Thoracic aorta (tissue), 2 donors: ENCODE measurements at regions not wholly inside any gene's neighbourhood (a gene's known extent, or its start where the extent isn't known, plus 50 kb on each side); places are given as distances from the start of the nearest gene placed in this dataset.
A peak's percentile ranks its signal among the peaks of the same experiment; 100 is the strongest.

ENCODE experiments used
- ATAC-seq: fragments of 150-250 bp; one replicate; pipeline ENCODE4 v1.8.0; 2017; ENCODE audit warnings: low read depth; ENCODE audit not compliant: insufficient number of reproducible peaks, low FRiP score
- DNase-seq: peaks from one replicate; pipeline ENCODE4 v3.0.0-alpha.2; 2020; ENCODE audit warnings: low spot score
- H3K27ac ChIP-seq, 2 donors: fragments of 200-600 bp; sonication (generic); 1 replicate in 1 of 2; 2 replicates in 1 of 2; pipeline ENCODE4 v1.5.1; 2016; ENCODE audit warnings: mild to moderate bottlenecking in 2 of 2, moderate library complexity in 2 of 2
- H3K27me3 ChIP-seq: fragments of 200-600 bp; sonication (generic); replicated peaks from 2 replicates; pipeline ENCODE4 v1.6.0; 2016; ENCODE audit warnings: mild to moderate bottlenecking; ENCODE audit not compliant: insufficient read depth
- H3K36me3 ChIP-seq: fragments of 200-600 bp; sonication (generic); one replicate; pipeline ENCODE4 v1.5.1; 2016
- H3K4me1 ChIP-seq, 2 donors: fragments of 200-600 bp; sonication (generic); 1 replicate in 1 of 2; 2 replicates in 1 of 2; pipeline versions ENCODE4 v1.5.1 to v1.6.0; 2016; ENCODE audit warnings: low read depth in 2 of 2, mild to moderate bottlenecking in 1 of 2; ENCODE audit not compliant: control insufficient read depth in 1 of 2
- H3K4me3 ChIP-seq: fragments of 200-600 bp; sonication (generic); 2 replicates; pipeline ENCODE4 v1.5.1; 2016; ENCODE audit warnings: mild to moderate bottlenecking
- H3K9me3 ChIP-seq: fragments of 200-600 bp; sonication (generic); 2 replicates; pipeline ENCODE4 v1.5.1; 2016
- TF ChIP-seq, protein P1 (sequence below): fragments of 200-600 bp; sonication (generic); IDR thresholded peaks from one replicate; pipeline ENCODE4 v1.5.1; 2019; ENCODE audit warnings: antibody characterized with exemption

DNA sequence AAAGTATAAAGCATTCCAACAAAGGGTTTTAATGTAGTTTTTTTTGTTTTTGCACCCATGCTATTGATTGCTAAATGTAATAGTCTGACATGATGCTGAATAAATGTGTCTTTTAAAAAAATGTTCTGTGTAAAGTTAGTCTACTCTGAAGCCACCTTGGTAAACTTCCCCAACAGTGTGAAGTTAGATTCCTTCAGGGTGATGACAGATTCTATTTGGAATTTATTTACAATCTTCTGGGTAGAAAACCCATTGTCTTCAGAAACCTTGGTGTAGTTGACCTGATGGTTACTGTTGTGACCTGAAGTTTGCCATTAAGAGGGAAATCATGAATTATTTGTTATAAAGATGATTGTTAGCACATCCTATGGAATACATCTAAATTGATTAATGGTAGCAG lies 64.7 kb upstream of the TRPC7 start:
- no peaks in the 10 kb centered on the region for H3K27me3 ChIP-seq
- H3K4me1 ChIP-seq: no peaks in the 10 kb centered on the region
- no peak overlapping the region for H3K27ac ChIP-seq
- TF ChIP-seq, protein P1, sequence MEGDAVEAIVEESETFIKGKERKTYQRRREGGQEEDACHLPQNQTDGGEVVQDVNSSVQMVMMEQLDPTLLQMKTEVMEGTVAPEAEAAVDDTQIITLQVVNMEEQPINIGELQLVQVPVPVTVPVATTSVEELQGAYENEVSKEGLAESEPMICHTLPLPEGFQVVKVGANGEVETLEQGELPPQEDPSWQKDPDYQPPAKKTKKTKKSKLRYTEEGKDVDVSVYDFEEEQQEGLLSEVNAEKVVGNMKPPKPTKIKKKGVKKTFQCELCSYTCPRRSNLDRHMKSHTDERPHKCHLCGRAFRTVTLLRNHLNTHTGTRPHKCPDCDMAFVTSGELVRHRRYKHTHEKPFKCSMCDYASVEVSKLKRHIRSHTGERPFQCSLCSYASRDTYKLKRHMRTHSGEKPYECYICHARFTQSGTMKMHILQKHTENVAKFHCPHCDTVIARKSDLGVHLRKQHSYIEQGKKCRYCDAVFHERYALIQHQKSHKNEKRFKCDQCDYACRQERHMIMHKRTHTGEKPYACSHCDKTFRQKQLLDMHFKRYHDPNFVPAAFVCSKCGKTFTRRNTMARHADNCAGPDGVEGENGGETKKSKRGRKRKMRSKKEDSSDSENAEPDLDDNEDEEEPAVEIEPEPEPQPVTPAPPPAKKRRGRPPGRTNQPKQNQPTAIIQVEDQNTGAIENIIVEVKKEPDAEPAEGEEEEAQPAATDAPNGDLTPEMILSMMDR: no peak
- DNase-seq: no peak
- no peaks in the 10 kb centered on the region for H3K36me3 ChIP-seq
- ATAC-seq: no peak
- H3K4me3 ChIP-seq: no peak overlapping the region
- no peaks in the 10 kb centered on the region for H3K9me3 ChIP-seq

DNA sequence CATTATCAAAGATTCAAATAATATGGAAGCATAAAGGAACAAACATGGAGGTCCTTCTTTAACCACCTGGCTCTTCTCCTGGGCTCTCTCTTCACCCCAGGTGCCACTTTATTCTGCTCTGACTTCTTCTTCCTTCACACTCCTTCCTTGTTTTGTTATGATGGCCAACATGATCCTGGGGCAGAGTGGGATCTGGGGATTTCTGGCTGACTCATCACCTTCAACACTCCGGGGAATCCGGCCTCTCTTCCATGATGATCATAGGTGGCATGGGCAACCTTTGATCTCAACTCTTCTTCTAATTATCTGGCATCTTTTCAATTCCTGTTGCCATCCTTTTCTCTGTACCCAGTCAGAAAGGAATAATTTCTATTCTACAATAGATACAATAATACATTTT lies 62.1 kb upstream of the TRPC7 start:
- TF ChIP-seq, protein P1: no peak
- H3K9me3 ChIP-seq: no peaks in the 10 kb centered on the region
- no peak overlapping the region for H3K4me3 ChIP-seq
- H3K27me3 ChIP-seq: no peaks in the 10 kb centered on the region
- ATAC-seq: no peak
- no peak overlapping the region for H3K27ac ChIP-seq
- no peaks in the 10 kb centered on the region for H3K36me3 ChIP-seq
- no peak for DNase-seq
- H3K4me1 ChIP-seq: no peaks in the 10 kb centered on the region

DNA sequence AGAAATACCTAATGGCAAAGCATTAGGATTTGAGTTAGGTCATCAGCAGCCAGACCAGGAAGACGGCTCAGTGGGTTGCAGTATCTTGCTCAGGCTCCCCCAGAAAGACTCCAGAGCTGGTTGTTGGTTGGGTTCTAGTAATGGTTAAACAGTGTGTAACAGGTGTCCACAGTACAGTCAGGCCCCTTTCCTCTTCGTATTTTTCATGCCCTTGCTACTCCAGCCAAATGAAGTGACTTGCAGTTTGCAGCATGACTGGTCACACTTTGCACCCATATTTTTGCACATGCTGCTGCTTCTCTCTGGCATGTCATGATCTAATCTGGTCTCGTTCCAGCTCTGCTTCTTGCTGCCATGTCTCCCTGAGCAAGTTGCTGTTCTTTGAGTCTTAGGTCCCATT lies 60.6 kb upstream of the TRPC7 start:
- H3K27ac ChIP-seq: no peak overlapping the region
- H3K27me3 ChIP-seq: no peaks in the 10 kb centered on the region
- DNase-seq (no peak), ATAC-seq (no peak)
- no peaks in the 10 kb centered on the region for H3K4me1 ChIP-seq
- H3K4me3 ChIP-seq: no peak overlapping the region
- TF ChIP-seq, protein P1: no peak
- no peaks in the 10 kb centered on the region for H3K36me3 ChIP-seq
- no peaks in the 10 kb centered on the region for H3K9me3 ChIP-seq

DNA sequence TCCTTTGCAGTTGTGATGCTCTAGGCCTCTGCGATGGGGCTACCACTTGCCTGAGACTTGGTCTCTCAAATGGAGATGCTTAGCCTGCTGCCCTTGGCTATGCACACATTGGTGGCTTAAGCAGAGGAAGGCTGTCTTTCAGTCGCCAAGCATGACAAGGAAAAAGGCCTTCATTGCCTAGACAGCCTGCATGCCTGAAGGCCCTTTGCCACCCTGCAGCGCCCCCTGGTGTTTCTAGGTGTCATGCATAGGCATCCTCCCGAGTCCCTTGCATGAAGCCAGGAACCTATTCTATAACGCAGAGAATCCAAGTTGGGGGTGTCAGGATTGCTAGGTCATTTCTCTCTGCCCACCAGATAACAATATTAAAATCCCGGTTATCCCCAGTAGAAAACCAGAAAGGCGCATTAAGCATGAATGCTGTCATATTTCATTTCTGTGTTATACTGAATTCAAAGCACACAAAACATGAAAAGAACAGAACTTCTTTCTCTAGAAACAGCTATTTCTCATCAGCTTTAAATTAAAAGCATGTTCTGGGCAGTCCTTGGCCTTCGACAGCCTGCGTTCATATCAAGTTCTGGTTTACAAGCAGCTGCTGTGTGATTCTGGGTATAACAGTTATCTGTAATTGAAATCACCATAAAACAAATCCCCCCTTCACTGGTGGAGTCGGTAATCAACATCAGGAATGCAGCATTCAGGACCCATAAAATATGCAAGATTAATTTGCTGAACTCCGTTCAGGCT lies 59.7 kb upstream of the TRPC7 start:
- H3K4me1 ChIP-seq: no peaks in the 10 kb centered on the region
- H3K4me3 ChIP-seq: no peak overlapping the region
- H3K9me3 ChIP-seq: no peaks in the 10 kb centered on the region
- TF ChIP-seq, protein P1: peak; percentile 40
- H3K27me3 ChIP-seq: no peaks in the 10 kb centered on the region
- no peaks in the 10 kb centered on the region for H3K36me3 ChIP-seq
- peak; percentile 17 for ATAC-seq
- H3K27ac ChIP-seq: no peak overlapping the region
- DNase-seq: no peak

DNA sequence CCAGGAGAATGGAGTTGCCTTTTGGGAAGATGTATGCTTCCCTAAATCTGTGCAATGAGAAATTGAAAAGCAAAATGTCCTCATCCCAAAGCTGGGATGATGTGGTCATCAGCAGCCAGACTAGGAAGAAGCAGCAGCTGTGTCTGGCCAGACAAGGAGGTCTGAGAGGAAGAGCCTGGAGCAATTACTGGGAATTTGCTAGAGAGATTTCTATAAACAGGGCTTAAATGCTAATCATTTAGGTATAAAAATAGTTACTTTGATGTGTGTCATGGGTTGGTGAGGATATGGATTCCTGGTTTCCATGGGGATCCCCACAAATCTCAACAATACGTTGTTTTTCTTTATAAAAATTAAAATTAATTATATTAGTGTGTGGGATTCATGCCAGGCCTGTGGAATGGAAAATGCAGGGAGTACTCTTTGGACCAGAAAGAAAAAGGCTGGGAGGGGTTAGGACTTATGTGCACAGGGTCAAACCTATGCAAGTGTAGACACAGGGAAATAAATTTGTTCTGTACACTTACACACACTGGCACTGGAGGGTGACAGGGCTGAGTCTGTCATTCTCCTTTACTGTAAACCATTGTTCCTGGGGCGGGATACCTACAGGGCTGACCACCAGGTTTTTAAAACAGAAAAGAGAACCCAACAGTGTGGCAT lies 58.7 kb upstream of the TRPC7 start:
- ATAC-seq (no peak), DNase-seq (no peak)
- Histone ChIP-seq H3K4me1 (no peaks in the 10 kb centered on the region), H3K27ac (no peak overlapping the region), H3K27me3 (no peaks in the 10 kb centered on the region), H3K9me3 (no peaks in the 10 kb centered on the region), H3K36me3 (no peaks in the 10 kb centered on the region), H3K4me3 (no peak overlapping the region)
- TF ChIP-seq, protein P1: no peak
